Fibroblast of lung (primary cell): ENCODE measurements at regions not wholly inside any gene's neighbourhood (a gene's known extent, or its start where the extent isn't known, plus 50 kb on each side); places are given as distances from the start of the nearest gene placed in this dataset.

Experiments used
- DNase-seq, 2 donors: peaks; one replicate each; pipeline versions ENCODE4 v3.0.0 to v3.0.0-alpha.2; 2010; ENCODE audit warnings: low read depth in 2 of 2
- H2AFZ ChIP-seq: 2 replicates; pipeline ENCODE4 v1.5.1; 2012; ENCODE audit warnings: low read length, control low read depth, inconsistent platforms
- H3K27ac ChIP-seq: 2 replicates; pipeline ENCODE4 v1.5.1; 2011; ENCODE audit warnings: low read length, control low read depth; ENCODE audit not compliant: insufficient read depth
- H3K27me3 ChIP-seq: 2 replicates; pipeline ENCODE4 v1.5.1; 2011; ENCODE audit warnings: mild to moderate bottlenecking, low read length; ENCODE audit not compliant: control insufficient read depth, insufficient read depth
- H3K36me3 ChIP-seq: 2 replicates; pipeline ENCODE4 v1.5.1; 2011; ENCODE audit warnings: low read length; ENCODE audit not compliant: control insufficient read depth, insufficient read depth
- H3K4me1 ChIP-seq: 2 replicates; pipeline ENCODE4 v1.5.1; 2011; ENCODE audit warnings: low read length; ENCODE audit not compliant: control insufficient read depth, insufficient read depth; ENCODE audit errors: extremely low read depth
- H3K4me2 ChIP-seq: 2 replicates; pipeline ENCODE4 v1.5.1; 2011; ENCODE audit warnings: low read length, control low read depth; ENCODE audit not compliant: insufficient read depth; ENCODE audit errors: extremely low read depth
- H3K4me3 ChIP-seq, 4 experiments: fragments of 200-600 bp in 1 of 4; sonication (generic) in 1 of 4; replicated peaks in 1 of 4; 2 replicates each; pipeline ENCODE4 v1.5.1; 2011 to 2016; ENCODE audit warnings: low read length in 4 of 4, low read depth in 3 of 4, mild to moderate bottlenecking in 3 of 4, control low read depth in 2 of 4, inconsistent platforms in 1 of 4, mixed read lengths in 1 of 4; ENCODE audit not compliant: insufficient read depth in 1 of 4; ENCODE audit errors: control extremely low read depth in 1 of 4
- H3K79me2 ChIP-seq: 2 replicates; pipeline ENCODE4 v1.5.1; 2012; ENCODE audit warnings: mild to moderate bottlenecking, low read length, inconsistent platforms; ENCODE audit not compliant: control insufficient read depth, insufficient read depth
- H3K9ac ChIP-seq: 2 replicates; pipeline ENCODE4 v1.5.1; 2011; ENCODE audit warnings: mild to moderate bottlenecking, low read length, control low read depth; ENCODE audit not compliant: insufficient read depth
- H3K9me3 ChIP-seq: 2 replicates; pipeline ENCODE4 v1.5.1; 2012; ENCODE audit warnings: low read depth, low read length; ENCODE audit not compliant: control insufficient read depth, insufficient read depth
- H4K20me1 ChIP-seq: 2 replicates; pipeline ENCODE4 v1.5.1; 2011; ENCODE audit warnings: low read length; ENCODE audit not compliant: control insufficient read depth, insufficient read depth; ENCODE audit errors: extremely low read depth
- EZH2 ChIP-seq: IDR thresholded peaks from 2 replicates; pipeline ENCODE4 v1.5.1; 2012; ENCODE audit warnings: low read length, control low read depth, mild to moderate bottlenecking; ENCODE audit errors: missing control alignments
- TF ChIP-seq, protein P1 (sequence below), 2 donors: IDR thresholded peaks in 1 of 2; conservative IDR thresholded peaks in 1 of 2; 1 replicate in 1 of 2; 2 replicates in 1 of 2; pipeline ENCODE4 v1.5.1; 2011 to 2012; ENCODE audit warnings: low read length in 2 of 2, control low read depth in 1 of 2, inconsistent platforms in 1 of 2, low read depth in 1 of 2, mild to moderate bottlenecking in 1 of 2

DNA sequence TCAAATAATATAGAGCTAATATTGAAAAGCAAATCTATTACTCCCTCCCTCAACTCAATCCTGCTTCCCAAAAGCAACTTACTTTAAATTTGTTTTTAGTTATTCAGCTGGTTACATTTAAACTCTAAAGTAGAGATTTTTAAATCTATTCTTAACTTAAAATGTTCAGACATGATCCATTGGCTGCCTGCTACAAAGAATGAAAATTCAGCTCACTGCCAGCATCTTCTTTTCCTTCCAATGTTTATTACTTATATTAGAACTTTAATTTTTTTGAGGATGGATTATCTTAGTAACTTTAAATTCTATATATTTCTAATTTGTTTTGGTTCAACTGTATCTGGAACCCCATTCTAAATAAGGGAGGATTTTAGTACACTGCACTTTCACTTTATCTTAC, 163.2 kb downstream of the TMEM167A start:
- H3K27ac ChIP-seq, result no peak overlapping the region
- no peak overlapping the region for H3K4me3 ChIP-seq
- no peaks in the 10 kb centered on the region for H3K4me1 ChIP-seq
- no peaks in the 10 kb centered on the region for H3K79me2 ChIP-seq
- H3K4me2 ChIP-seq, result no peak overlapping the region
- no peaks in the 10 kb centered on the region for H3K27me3 ChIP-seq
- H2AFZ ChIP-seq, result no peak overlapping the region
- no peak for DNase-seq
- no peak overlapping the region for H3K9ac ChIP-seq
- H3K36me3 ChIP-seq, result no peaks in the 10 kb centered on the region
- no peaks in the 10 kb centered on the region for H4K20me1 ChIP-seq
- TF ChIP-seq EZH2, result no peak
- TF ChIP-seq, protein P1, sequence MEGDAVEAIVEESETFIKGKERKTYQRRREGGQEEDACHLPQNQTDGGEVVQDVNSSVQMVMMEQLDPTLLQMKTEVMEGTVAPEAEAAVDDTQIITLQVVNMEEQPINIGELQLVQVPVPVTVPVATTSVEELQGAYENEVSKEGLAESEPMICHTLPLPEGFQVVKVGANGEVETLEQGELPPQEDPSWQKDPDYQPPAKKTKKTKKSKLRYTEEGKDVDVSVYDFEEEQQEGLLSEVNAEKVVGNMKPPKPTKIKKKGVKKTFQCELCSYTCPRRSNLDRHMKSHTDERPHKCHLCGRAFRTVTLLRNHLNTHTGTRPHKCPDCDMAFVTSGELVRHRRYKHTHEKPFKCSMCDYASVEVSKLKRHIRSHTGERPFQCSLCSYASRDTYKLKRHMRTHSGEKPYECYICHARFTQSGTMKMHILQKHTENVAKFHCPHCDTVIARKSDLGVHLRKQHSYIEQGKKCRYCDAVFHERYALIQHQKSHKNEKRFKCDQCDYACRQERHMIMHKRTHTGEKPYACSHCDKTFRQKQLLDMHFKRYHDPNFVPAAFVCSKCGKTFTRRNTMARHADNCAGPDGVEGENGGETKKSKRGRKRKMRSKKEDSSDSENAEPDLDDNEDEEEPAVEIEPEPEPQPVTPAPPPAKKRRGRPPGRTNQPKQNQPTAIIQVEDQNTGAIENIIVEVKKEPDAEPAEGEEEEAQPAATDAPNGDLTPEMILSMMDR (conservative IDR thresholded peaks at IDR 0.05 in 1 of 2, IDR thresholded peaks at IDR 0.05 in 1 of 2; ENCODE audit: low read depth in 1 of 2, low read length in 2 of 2), result no peak
- H3K9me3 ChIP-seq, result no peaks in the 10 kb centered on the region

DNA sequence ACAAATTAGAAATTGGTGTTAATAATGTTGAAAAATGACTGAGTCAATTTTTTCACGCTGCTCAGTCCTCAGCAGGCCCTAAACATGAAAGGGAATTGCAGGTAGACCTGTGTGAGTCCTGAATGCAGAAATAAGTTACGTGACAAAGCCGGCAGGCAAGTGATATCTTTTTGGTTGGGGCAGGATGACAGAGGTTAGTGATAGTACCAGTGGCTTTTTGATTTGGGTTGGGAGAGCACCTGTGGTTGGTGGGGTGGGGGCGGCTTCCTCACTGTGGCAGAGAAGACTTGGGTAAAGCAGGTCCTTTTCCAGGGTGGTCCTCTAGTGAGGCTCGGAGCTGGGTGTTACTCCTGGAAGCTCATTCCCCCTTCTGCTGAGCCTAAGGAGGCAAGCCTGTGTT, 164.7 kb downstream of the TMEM167A start:
- Histone ChIP-seq H3K9me3 (no peaks in the 10 kb centered on the region), H2AFZ (no peak overlapping the region), H3K27ac (no peak overlapping the region), H3K4me3 (no peak overlapping the region), H3K27me3 (no peaks in the 10 kb centered on the region), H3K9ac (no peak overlapping the region), H3K4me2 (no peak overlapping the region), H3K4me1 (no peaks in the 10 kb centered on the region), H4K20me1 (no peaks in the 10 kb centered on the region), H3K79me2 (no peaks in the 10 kb centered on the region), H3K36me3 (no peaks in the 10 kb centered on the region)
- no peak for TF ChIP-seq EZH2
- TF ChIP-seq, protein P1 (conservative IDR thresholded peaks at IDR 0.05 in 1 of 2, IDR thresholded peaks at IDR 0.05 in 1 of 2; ENCODE audit: low read depth in 1 of 2, low read length in 2 of 2), result no peak
- no peak for DNase-seq

DNA sequence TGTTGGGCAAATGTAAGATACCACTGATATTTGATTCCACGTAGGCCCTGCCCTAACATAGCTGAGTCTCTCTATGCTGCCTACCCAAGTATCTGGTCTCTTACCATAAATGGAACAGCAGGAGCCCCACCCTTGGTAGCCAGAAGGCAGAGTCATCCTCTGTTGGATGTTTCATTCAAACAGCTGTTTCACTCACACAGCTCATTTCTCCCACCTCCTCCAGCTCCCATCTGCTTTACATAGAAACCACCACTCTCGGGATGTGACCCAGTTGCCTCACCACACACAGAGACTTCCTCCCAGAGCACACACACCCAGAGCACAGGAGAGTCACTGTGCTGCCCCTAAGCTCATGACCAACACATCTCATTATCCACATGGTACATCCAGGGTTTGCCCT, 165.3 kb downstream of the TMEM167A start:
- DNase-seq, result no peak
- Histone ChIP-seq H3K4me1 (no peaks in the 10 kb centered on the region), H3K27ac (no peak overlapping the region), H3K36me3 (no peaks in the 10 kb centered on the region), H3K9ac (no peak overlapping the region), H3K79me2 (no peaks in the 10 kb centered on the region), H2AFZ (no peak overlapping the region), H4K20me1 (no peaks in the 10 kb centered on the region), H3K4me3 (no peak overlapping the region), H3K4me2 (no peak overlapping the region), H3K9me3 (no peaks in the 10 kb centered on the region), H3K27me3 (no peaks in the 10 kb centered on the region)
- no peak for TF ChIP-seq EZH2
